ENCODE measurements at regions not wholly inside any gene's neighbourhood (a gene's known extent, or its start where the extent isn't known, plus 50 kb on each side); places are given as distances from the start of the nearest gene placed in this dataset.

DNA sequence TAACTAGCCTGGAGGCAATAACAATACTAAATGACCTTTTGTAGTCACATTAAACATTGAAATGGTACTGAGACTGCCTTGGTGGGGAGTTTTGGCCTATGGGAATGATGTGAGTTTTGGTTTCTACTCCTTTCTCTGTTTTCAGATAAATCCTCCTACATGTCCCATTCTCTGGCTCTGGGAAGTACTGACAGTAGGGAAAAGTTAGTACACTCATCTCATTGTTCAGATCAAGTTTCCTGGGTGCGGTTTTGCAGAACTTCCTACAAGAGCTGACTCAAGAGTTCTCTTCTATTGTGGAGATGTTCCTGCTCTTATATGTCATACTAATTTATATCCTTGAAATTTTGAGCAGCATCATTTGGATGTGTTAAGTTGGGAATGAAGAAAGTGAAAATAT, 74.2 kb upstream of the MACF1 start:
- no peak for TF ChIP-seq POLR2A (IDR thresholded peaks at IDR 0.05; ENCODE audit: low read depth, low read length)
- peak; percentile 30 for TF ChIP-seq POLR2AphosphoS5 (IDR thresholded peaks at IDR 0.05; ENCODE audit: insufficient read depth, low read depth, low read length)
- TF ChIP-seq, protein P1, sequence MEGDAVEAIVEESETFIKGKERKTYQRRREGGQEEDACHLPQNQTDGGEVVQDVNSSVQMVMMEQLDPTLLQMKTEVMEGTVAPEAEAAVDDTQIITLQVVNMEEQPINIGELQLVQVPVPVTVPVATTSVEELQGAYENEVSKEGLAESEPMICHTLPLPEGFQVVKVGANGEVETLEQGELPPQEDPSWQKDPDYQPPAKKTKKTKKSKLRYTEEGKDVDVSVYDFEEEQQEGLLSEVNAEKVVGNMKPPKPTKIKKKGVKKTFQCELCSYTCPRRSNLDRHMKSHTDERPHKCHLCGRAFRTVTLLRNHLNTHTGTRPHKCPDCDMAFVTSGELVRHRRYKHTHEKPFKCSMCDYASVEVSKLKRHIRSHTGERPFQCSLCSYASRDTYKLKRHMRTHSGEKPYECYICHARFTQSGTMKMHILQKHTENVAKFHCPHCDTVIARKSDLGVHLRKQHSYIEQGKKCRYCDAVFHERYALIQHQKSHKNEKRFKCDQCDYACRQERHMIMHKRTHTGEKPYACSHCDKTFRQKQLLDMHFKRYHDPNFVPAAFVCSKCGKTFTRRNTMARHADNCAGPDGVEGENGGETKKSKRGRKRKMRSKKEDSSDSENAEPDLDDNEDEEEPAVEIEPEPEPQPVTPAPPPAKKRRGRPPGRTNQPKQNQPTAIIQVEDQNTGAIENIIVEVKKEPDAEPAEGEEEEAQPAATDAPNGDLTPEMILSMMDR (IDR thresholded peaks at IDR 0.05; ENCODE audit: extremely low read depth in 1 of 2, insufficient read depth in 1 of 2, low read depth in 1 of 2, low read length in 2 of 2), result no peak
- TF ChIP-seq JUN (IDR thresholded peaks at IDR 0.05; ENCODE audit: borderline replicate concordance, insufficient read depth, insufficient read length, low read depth), result no peak
- no peak for TF ChIP-seq MYC (IDR thresholded peaks at IDR 0.05; ENCODE audit: low read depth, low read length)

Measured in endothelial cell of umbilical vein (primary cell).